LNCAP (cell line): ENCODE measurements at regions not wholly inside any gene's neighbourhood (a gene's known extent, or its start where the extent isn't known, plus 50 kb on each side); places are given as distances from the start of the nearest gene placed in this dataset.

Experiments
- TF ChIP-seq, protein P1 (sequence below): fragments of 450-650 bp; IDR thresholded peaks from 2 replicates; pipeline ENCODE4 v1.5.1; 2017; ENCODE audit warnings: mild to moderate bottlenecking

DNA sequence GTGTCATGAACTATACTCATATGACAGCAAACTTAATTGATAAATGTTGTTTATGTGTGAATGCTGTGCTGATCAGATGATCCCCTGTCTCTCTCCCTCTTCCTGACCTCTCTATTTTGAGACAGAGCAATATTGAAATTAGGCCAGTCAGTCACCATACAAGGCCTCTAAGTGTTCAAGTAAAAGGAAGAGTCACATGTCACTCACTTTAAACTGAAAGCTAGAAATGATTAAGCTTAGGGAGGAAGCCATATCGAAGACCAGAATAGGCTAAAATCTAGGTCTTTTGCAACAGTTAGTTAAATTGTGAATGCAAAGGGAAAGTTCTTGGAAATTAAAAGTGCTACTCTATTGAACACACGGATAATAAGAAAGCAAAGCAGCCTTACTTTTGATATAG is 498.6 kb downstream of the ZPLD1 start:
- TF ChIP-seq, protein P1, sequence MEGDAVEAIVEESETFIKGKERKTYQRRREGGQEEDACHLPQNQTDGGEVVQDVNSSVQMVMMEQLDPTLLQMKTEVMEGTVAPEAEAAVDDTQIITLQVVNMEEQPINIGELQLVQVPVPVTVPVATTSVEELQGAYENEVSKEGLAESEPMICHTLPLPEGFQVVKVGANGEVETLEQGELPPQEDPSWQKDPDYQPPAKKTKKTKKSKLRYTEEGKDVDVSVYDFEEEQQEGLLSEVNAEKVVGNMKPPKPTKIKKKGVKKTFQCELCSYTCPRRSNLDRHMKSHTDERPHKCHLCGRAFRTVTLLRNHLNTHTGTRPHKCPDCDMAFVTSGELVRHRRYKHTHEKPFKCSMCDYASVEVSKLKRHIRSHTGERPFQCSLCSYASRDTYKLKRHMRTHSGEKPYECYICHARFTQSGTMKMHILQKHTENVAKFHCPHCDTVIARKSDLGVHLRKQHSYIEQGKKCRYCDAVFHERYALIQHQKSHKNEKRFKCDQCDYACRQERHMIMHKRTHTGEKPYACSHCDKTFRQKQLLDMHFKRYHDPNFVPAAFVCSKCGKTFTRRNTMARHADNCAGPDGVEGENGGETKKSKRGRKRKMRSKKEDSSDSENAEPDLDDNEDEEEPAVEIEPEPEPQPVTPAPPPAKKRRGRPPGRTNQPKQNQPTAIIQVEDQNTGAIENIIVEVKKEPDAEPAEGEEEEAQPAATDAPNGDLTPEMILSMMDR, result no peak

DNA sequence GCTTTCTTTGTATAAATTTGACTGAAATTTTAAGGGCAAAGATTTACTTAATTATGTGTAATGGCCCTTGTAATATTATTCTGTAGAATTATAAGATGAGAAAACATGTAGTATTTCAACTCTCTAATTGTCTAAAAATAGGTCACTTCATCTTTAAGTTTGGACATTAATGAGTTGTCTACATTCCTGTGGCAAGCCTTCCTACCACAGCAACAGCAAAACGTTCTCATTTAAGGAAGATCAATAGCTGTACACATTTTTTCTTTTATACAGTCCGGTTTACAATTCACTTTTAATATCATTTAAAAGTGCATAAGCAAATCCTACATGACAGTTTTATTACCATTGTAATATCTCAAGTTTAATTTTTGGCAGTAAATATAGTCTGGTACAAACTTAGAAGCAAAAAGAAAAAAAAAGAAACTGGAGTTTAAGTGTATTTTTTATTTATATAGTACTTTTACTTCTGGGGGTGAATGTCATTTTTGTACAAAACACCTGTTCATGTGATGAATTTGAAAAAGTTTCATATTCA is 501.8 kb downstream of the ZPLD1 start:
- TF ChIP-seq, protein P1, result no peak

DNA sequence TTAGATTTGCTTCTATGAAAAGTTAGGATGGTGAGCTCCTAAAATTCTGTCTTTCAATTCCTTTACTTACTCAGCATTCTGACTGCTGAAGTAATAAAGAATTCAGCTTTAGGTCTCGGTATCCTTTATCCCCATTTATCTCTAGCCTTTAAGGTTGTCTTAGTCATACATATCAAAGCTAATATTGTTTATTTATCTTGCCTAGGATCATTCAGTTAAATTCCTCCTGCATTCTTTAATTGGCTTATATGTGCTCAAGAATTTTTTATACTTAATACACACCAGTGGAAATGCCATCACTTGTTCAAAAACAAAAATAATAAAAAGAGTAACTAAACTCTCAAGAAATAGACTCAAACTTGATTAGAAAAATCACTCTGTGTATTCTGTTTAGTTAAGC is 507.0 kb downstream of the ZPLD1 start:
- TF ChIP-seq, protein P1, result no peak

DNA sequence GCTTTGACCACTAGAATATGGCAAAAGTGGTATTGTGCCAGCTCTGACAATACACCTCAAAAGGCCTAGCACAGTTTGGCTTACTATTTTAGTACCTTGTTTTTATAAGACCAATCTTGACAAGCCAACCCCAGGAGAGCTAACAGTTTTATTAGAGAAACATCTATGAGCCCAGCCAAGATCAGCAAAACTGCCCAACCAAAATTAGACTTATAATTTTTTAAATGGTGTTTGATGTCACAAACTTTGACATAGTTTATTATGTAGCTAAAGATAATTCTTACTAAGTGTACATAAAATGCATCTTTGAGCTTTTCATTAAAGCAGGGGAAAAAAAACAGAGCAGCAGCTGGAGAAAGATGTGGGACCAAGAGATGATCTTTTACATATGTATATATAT is 537.5 kb downstream of the ZPLD1 start:
- TF ChIP-seq, protein P1, result no peak

DNA sequence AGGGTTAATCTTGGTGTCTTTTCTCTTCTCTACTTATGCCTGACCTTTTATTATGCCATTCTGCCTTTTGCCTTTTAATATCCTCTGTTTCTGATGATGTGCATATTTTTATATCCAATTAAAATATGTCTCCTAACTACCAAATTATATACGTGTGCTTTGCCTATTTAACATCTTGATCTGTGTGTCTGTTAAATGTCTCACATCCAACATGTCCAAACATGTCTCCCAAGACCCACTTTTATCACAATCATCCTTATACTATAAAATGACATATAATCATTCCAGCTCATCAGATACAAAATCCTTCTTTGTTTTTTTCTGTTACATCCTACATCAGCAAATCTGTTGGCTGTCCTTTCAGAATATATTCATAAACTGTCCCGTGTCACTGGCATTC is 539.5 kb downstream of the ZPLD1 start:
- TF ChIP-seq, protein P1, result no peak

DNA sequence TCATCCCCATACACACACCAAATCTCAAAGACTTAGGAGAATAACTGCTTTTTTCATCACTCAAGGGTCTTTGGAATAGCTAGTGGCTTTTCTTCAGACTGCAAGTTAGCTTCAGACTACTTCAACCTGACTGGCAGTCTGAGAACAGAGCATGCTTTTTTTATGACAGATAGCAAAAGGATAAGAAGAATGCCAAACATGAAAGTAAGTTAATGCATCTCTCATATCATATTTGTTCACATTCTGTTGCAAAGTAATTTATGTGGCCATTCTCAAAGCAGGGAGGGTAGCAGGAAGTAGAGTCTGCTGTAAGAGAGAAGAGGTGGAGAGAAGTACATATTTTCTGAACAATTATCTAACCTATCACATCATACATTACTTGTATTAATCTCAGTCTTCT is 544.4 kb downstream of the ZPLD1 start:
- TF ChIP-seq, protein P1, result no peak

DNA sequence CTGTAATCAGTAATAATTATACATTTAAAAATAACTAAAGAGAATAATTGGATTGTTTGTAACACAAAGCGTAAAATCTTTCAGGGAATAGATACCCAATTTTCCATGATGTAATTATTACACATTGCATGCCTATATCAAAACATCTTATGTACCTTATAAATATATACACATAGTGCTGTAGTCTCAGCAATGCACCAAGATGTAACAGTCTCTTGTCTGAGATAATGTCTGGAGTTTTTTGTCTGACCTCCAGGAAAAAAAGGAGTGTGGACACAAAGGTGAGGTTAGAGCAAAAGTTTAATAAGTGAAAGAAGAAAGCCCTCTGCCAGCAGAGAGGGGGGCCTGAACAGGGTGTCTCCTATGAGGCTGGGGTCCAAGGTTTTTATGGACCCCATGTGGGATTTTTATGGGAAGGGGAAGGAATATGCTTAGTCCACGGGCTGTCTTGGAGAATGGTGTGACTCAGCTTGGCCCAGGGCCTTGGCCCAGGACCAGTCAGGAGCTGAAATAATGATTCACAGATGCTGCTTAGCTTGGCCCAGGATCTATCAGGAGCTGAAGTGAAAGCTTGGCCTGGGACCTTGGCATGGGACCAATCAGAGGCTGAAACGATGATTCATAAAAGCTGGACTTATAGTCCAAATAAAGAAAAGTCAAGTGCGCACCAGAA is 545.0 kb downstream of the ZPLD1 start:
- TF ChIP-seq, protein P1, result no peak

DNA sequence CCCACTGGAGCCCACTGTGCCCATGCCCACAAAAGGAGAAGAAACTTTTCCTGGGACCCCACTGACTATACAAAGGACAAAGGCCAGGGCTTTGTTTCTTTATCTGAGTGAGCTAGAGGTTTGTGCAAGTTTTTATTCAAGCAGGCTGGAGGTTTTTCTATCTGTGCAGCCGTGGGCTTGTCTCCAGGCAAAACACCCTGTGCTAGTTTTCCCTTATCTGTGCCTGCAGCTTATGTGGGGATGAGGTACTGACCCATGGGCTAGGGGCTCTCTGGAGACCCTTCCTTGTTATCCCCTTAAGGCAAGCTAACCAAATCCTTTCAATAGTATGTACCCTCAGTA is 545.5 kb downstream of the ZPLD1 start:
- TF ChIP-seq, protein P1, result no peak
